Activated T-cell treated with anti-CD3 and anti-CD28 coated beads, Interleukin-2, amount 50 U/mL, for 48 hours (primary cell): ENCODE measurements at regions not wholly inside any gene's neighbourhood (a gene's known extent, or its start where the extent isn't known, plus 50 kb on each side); places are given as distances from the start of the nearest gene placed in this dataset.
"Not testable (repeated sequence)": the region's sequence is repeated elsewhere in the genome, so short reads cannot be mapped to it uniquely, and the experiment has no call there.

ENCODE experiments used
- DNase-seq, 2 experiments: peaks; one replicate each; pipeline ENCODE4 v3.0.0-alpha.2; 2020

DNA sequence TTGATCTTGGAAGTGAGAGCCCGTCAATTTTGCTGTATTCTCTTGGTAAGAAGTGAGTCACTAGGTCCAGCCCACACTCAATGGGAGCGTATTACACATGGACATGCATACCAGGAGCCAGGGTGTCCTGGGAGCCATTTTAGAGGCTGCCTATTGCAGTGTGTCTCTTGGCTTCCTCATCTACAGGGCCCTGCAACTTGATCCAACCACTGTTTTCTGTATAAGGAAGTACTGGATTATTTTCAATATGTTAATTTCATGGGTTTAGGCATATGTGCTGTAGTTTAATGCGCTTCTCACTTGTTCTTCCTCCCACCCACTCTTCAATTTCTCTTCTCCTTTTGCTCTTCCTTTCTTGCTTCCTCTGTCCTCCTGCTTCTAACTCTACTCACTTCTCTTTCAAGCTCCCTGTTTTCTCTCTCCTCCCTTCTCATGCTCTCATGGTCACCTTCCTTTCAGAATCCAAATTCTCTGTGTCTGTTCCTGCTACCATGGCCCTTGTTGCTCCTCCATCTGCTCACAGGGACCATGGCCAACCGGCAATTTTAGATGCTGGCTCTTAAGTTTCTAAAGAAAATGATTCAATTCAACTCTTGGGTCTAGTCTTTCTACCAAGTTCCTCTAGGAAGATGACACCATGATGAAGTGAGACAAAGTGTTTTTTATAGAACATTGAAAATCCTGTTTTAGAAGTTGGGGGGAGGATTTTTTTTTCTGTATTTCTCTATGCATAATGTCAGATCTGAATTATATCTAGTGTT is 152.0 kb upstream of the ZEB2 start:
- DNase-seq, result no peak

DNA sequence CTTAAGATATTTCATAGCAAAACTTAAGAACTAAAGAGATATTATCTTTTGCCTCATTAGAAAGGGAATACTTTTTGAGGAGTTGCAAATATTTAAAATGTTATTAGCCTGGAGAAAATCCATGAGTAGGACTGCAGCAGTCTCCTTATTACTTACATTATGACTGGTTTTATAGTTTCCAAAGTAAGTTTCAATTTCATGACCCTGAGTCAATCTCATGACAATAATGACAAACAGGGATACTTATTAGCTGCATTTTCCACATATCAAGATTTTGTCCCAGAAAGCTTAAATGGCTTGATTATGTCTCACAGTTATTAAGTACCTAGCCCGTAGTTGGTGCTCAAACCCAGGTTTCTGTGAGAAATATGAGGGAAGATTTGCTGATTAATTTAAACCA is 150.8 kb upstream of the ZEB2 start:
- no peak for DNase-seq

GRCh38 chr2:144670080-144670479 is 150.2 kb upstream of the ZEB2 start:
- DNase-seq, result no peak

DNA sequence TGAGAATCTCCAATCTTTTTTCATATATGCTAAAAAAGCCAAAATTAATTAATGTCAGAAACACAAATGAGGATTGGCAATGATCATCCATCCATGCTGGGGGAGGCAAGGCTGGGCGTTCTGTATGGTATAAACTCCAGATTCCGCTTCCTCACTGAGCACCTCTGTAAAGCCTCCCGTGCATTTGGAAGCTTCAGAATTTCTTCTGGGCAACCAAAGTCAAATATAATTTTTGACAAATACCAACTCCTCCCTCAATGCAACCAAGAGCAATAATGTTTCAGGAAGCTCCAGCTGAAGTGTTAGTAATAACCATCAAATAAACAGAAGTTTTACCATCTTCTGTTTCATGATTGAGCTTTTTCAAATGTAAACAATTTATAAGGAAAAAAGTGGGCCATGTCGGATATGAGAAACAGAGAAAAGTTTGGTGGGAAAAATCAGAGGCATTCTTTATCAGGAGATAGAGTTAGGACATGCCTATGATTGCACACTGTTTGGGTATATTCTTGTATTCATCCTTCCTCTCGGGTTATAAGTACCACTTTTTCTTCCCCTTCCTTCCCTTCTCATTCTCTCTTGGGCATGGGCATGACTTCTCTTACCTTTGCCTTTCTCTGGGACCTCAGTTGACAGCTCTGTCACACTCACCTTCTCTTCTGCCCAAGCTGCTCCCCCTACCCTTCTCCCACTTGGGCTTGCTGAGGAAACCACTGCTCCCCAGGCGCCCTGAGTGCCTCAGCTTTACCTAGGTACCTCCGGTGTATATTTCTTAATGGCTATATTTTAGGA is 149.5 kb upstream of the ZEB2 start:
- no peak for DNase-seq

- no peak for DNase-seq
These were observed 148.7 kb upstream of the ZEB2 start for GRCh38 chr2:144668493-144669110.

GRCh38 chr2:144666032-144666431 is 146.1 kb upstream of the ZEB2 start:
- no peak for DNase-seq

DNA sequence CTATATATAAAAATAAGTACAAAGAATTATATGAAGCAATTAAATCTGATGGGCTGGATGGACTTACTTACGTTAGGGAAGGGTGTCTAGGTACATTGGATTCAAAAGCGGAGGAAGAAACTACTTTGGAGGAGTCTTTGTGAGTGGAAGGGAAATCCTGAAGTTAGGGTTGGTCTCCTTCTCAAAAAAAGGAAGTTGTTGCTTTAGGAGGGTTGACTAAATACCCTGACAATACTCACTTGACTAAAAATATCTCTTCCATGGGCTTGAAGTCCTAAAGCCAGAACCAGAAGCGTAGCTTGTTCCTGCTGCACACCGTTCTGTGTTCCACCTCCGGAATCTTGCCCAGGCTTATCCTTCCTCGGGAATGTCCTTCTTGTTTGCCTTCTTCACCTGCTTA is 143.3 kb upstream of the ZEB2 start:
- DNase-seq, result no peak

DNA sequence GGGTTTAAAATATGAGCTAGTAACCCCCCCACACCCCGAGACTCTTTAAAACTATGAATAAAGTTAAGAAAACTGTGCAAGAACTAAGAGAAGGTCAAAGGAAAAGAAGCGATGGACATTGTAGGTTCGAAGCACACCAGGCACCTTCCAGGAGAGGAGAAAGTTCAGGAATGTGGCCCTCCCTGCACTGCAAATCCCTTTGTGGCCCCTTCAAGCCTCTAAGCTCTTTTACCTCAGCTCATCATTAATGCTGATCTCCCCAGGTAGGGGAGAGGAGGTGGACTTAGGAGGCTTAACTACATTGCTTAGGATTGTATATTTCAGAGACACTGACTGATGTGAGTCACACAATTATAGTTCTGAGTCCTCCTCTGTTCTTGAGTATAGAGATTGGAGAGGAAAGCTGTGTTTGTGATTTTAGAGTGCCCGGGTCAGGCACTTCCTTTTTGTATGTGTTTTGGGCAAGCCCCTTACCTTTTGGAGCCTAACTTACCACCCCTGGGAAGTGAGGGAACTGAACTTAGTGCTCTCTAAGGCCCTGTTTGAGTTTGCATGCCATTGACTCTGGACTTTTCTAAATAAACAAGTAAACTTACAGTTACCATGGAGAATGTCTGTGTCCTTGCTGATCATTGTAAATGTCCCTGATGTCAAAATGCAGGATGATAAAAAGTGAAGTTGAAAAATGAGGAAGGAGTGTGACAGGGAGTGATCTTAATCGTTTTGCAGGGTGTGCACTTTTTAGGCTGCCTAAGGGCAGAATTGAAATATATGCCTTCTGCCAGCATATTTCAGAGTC is 140.8 kb upstream of the ZEB2 start:
- no peak for DNase-seq

- DNase-seq, result peak; percentile 39 to 53
These were observed 139.9 kb upstream of the ZEB2 start for GRCh38 chr2:144659731-144660275.

GRCh38 chr2:144654523-144654922 is 134.6 kb upstream of the ZEB2 start:
- DNase-seq, result no peak

GRCh38 chr2:144650907-144651306 is 131.0 kb upstream of the ZEB2 start:
- DNase-seq, result no peak

DNA sequence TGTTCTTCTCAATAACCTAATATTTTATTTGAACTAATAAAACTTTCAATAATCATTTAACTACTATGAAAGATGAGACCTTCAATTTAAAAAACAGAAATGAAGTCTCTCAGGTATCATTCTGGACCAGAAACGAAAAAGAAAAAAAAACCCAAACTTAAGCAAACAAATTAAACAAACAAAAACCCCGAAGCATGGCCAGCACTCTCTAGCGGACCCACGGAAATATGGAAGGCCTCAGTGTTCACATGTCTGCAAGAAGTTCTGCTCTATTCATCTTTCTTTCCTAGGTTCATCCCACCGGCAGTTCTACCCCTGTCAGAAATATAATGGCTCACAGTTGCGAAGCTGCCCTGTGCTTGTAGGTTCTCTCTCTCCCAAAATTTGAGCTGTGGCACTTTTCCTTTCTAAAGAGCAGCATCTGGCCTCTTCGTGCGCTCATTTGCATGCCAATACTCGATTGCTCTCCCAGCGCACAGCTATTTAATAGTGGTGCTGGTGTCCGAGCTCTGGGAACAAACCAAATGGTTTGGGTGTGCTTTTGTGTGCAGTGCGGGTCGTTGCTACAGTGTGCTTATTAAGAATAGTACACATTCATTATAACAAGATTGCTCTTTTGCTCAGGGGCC is 129.0 kb upstream of the ZEB2 start:
- DNase-seq, result no peak

GRCh38 chr2:144645083-144645778 is 125.3 kb upstream of the ZEB2 start:
- DNase-seq, result no peak

DNA sequence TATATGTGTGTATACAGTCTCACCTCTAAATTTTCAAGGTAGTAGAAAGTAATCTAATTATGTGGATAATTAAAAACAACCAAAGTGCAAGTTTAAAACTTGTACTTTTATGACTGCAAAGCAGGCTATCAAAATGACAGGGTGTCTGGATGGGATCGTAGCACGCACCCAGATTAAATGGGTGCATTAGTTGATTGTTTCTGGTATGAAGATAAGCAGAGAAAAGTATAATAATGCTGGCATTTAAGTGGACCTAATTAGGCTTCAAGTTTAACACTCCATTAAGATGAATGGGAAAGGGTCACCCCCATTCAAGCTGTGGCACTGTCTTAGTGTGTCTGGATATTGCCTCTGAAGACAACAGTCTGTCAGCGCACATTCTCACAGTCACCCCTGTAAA is 124.6 kb upstream of the ZEB2 start:
- DNase-seq, result no peak

GRCh38 chr2:144643537-144644336 is 123.8 kb upstream of the ZEB2 start:
- no peak for DNase-seq

GRCh38 chr2:144642856-144643255 is 122.9 kb upstream of the ZEB2 start:
- DNase-seq, result no peak

DNA sequence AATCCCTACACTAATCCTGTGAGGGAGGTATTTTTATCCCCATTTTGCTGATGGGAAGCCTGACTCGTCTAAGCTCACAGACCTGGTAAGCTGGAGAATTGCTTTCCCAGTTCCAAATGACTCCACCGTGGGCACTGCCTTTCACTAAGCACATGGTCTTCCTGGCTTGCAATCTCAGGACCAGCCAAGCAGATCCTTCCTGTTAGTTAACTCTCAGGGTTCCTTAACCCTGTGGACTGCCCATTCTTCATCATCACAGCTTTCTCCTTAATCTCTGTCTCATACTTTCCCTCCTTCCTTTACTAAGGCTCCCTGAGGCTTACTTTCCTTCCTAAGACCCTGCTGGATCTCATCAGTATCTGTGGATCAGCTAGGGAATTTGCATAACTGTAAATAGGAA is 122.2 kb upstream of the ZEB2 start:
- DNase-seq, result no peak

DNA sequence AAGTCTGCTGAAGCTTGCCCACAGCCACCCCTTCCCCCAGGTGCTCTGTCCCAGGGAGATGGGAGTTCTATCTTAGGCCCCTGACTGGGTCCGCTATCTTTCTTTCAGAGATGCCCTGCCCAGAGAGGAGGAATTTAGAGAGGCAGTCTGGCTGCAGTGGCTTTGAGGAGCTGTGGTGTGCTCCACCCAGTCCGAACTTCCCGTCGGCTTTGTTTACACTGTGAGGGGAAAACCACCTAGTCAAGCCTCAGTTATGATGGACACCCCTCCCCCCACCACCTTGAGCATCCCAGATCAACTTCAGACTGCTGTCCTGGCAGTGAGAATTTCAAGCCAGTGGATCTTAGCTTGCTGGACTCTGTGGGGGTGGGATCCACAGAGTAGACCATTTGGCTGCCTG is 118.3 kb upstream of the ZEB2 start:
- not testable (repeated sequence) for DNase-seq

DNA sequence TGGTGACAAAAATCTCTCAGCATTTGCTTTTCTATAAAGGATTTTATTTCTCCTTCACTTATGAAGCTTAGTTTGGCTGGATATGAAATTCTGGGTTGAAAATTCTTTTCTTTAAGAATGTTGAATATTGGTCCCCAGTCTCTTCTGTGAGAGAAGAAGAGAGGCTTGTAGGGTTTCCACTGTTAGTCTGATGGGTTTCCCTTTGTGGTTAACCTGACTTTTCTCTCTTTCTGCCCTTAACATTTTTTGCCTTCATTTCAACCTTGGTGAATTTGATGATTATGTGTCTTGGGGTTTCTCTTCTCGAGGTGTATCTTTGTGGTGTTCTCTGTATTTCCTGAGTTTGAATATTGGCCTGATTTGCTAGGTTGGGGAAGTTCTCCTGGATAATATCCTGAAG is 116.9 kb upstream of the ZEB2 start:
- not testable (repeated sequence) for DNase-seq

DNA sequence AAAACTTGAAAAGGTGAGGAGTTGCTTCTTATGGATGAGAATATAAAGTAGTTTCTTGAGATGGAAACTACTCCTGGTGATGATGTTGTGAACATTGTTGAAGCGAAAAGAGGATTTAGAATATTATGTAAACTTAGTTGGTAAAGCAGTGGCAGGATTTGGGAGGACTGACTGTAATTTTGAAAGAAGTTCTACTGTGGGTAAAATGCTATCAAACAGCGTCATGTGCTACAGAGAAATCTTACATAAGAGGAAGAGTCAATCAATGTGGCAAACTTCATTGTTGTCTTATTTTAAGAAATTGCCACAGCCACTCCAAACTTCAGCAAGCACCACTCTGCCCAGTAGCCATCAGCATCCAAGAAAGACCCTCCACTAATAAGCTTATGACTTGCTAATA is 112.9 kb upstream of the ZEB2 start:
- no peak for DNase-seq

GRCh38 chr2:144631636-144632035 is 111.7 kb upstream of the ZEB2 start:
- no peak for DNase-seq
